ENCODE measurements at regions not wholly inside any gene's neighbourhood (a gene's known extent, or its start where the extent isn't known, plus 50 kb on each side); places are given as distances from the start of the nearest gene placed in this dataset.

DNA sequence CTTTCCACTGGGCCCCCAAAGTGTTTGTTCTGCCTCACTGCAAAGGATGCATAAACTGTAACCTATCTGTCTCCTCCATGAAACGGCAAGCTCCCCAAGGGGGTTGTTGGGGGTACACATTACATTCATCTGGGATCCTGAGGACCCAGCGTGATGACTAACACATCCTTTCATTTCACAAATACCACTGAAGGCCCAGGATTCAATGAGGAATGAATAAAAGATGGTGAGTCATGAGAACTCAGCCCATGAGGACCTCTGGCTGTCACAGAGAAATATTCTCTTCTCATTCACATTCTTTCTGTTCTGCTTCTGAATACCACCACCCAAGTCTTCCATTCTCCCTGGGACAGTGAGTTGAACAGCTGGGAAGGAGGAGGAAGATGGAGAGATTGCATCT, 149.8 kb downstream of the RBFOX3 start:
- no peak overlapping the region for H3K4me3 ChIP-seq (ENCODE audit: low read depth in 1 of 2, low read length in 2 of 2)
- H3K4me2 ChIP-seq (ENCODE audit: insufficient read depth, low read length) = no peak overlapping the region
- H4K20me1 ChIP-seq (ENCODE audit: insufficient read depth, low read length) = no peaks in the 10 kb centered on the region; the same call in 1 of the 2 replicates
- no peak overlapping the region for H3K9ac ChIP-seq (ENCODE audit: low read depth, low read length)
- H2AFZ ChIP-seq (ENCODE audit: low read depth, low read length) = no peak overlapping the region
- no peak for ATAC-seq (ENCODE audit: insufficient read depth, low read depth)
- peaks cover 4% of the 10 kb centered on the region for H3K27me3 ChIP-seq (ENCODE audit: insufficient read depth, low read length, poor library complexity)
- H3K36me3 ChIP-seq (ENCODE audit: insufficient read depth, low read length) = no peaks in the 10 kb centered on the region
- no peaks in the 10 kb centered on the region for H3K79me2 ChIP-seq (ENCODE audit: insufficient read depth, low read length)
- H3K27ac ChIP-seq (ENCODE audit: low read length) = no peak overlapping the region
- no peaks in the 10 kb centered on the region for H3K9me3 ChIP-seq (ENCODE audit: insufficient read depth, low read length, severe bottlenecking)
- DNase-seq = no peak
- TF ChIP-seq EZH2 (IDR thresholded peaks at IDR 0.05; ENCODE audit: borderline replicate concordance, low read depth, low read length, severe bottlenecking) = no peak
- TF ChIP-seq, protein P1, sequence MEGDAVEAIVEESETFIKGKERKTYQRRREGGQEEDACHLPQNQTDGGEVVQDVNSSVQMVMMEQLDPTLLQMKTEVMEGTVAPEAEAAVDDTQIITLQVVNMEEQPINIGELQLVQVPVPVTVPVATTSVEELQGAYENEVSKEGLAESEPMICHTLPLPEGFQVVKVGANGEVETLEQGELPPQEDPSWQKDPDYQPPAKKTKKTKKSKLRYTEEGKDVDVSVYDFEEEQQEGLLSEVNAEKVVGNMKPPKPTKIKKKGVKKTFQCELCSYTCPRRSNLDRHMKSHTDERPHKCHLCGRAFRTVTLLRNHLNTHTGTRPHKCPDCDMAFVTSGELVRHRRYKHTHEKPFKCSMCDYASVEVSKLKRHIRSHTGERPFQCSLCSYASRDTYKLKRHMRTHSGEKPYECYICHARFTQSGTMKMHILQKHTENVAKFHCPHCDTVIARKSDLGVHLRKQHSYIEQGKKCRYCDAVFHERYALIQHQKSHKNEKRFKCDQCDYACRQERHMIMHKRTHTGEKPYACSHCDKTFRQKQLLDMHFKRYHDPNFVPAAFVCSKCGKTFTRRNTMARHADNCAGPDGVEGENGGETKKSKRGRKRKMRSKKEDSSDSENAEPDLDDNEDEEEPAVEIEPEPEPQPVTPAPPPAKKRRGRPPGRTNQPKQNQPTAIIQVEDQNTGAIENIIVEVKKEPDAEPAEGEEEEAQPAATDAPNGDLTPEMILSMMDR (IDR thresholded peaks at IDR 0.05; ENCODE audit: borderline replicate concordance, extremely low read depth, low read length, poor library complexity, severe bottlenecking) = no peak
- H3K4me1 ChIP-seq (ENCODE audit: insufficient read depth, low read length) = no peaks in the 10 kb centered on the region

DNA sequence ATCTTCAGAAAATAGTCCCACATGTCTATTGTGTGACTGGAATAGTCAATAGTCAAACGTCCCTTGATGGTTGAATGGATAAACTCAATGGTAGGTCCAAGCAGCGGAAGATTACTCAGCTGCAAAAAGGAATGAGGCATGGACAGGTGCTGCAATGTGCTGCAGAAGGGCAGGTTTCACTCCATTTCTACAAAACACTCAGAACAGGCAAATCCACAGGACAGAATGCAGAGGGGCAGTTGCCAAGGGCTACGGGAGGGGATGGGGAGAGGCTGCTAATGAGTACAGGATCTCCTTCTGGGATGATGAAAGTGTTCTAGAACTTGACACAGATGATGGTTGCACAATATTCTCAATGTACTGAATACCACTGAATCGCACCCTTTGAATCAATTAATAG, 151.0 kb downstream of the RBFOX3 start:
- TF ChIP-seq, protein P1 (IDR thresholded peaks at IDR 0.05; ENCODE audit: borderline replicate concordance, extremely low read depth, low read length, poor library complexity, severe bottlenecking) = no peak
- TF ChIP-seq EZH2 (IDR thresholded peaks at IDR 0.05; ENCODE audit: borderline replicate concordance, low read depth, low read length, severe bottlenecking) = no peak

DNA sequence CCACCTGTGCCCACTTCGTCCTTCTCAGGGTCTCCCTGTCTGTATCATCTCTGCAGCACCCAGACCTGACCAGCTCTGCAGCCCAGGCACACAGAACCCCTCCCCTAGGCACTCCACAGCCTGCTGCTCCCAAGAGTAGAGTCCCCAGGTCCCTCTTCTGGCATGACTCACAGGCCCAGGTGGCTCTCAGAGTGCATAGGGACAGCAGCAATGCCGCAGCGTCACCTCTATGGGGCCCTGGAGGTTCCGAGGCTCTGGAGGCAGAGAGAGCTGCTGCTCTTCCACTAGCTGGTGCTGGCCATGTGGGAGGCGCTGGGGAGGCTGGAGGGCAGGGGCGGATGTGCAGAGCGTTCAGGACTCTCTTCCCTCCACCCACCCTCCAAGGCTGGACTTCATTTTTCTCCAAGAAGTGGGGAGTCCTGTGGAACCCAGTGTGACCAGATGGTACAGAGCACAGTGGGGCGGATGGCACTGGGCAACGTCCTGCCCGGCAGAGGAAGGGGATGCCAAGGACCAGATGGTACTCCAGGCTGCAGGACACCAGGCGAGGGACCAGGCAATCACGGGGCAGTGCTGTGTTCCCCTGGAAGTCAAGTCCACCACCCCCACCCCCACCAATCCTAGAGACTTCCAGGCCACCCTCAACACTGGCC, 151.7 kb downstream of the RBFOX3 start:
- Histone ChIP-seq H3K27ac (ENCODE audit: low read length) (no peak overlapping the region), H3K36me3 (ENCODE audit: insufficient read depth, low read length) (no peaks in the 10 kb centered on the region), H3K27me3 (ENCODE audit: insufficient read depth, low read length, poor library complexity) (peaks cover 9% of the 10 kb centered on the region), H3K79me2 (ENCODE audit: insufficient read depth, low read length) (no peaks in the 10 kb centered on the region), H3K9me3 (ENCODE audit: insufficient read depth, low read length, severe bottlenecking) (no peaks in the 10 kb centered on the region), H3K4me2 (ENCODE audit: insufficient read depth, low read length) (no peak overlapping the region), H3K4me3 (ENCODE audit: low read depth in 1 of 2, low read length in 2 of 2) (no peak overlapping the region), H3K9ac (ENCODE audit: low read depth, low read length) (no peak overlapping the region), H2AFZ (ENCODE audit: low read depth, low read length) (no peak overlapping the region), H4K20me1 (ENCODE audit: insufficient read depth, low read length) (no peaks in the 10 kb centered on the region; the same call in 1 of the 2 replicates), H3K4me1 (ENCODE audit: insufficient read depth, low read length) (no peaks in the 10 kb centered on the region)
- ATAC-seq (ENCODE audit: insufficient read depth, low read depth) = no peak
- TF ChIP-seq, protein P1 (IDR thresholded peaks at IDR 0.05; ENCODE audit: borderline replicate concordance, extremely low read depth, low read length, poor library complexity, severe bottlenecking) = no peak
- TF ChIP-seq EZH2 (IDR thresholded peaks at IDR 0.05; ENCODE audit: borderline replicate concordance, low read depth, low read length, severe bottlenecking) = no peak
- no peak for DNase-seq

More for the DNA sequence above, 151.0 kb downstream of the RBFOX3 start:
- Histone ChIP-seq H3K4me3 (ENCODE audit: low read depth in 1 of 2, low read length in 2 of 2) (no peak overlapping the region), H3K27ac (ENCODE audit: low read length) (no peak overlapping the region), H3K36me3 (ENCODE audit: insufficient read depth, low read length) (no peaks in the 10 kb centered on the region), H3K79me2 (ENCODE audit: insufficient read depth, low read length) (no peaks in the 10 kb centered on the region), H3K9ac (ENCODE audit: low read depth, low read length) (no peak overlapping the region), H4K20me1 (ENCODE audit: insufficient read depth, low read length) (no peaks in the 10 kb centered on the region; the same call in 1 of the 2 replicates), H3K9me3 (ENCODE audit: insufficient read depth, low read length, severe bottlenecking) (no peaks in the 10 kb centered on the region), H3K4me2 (ENCODE audit: insufficient read depth, low read length) (no peak overlapping the region), H2AFZ (ENCODE audit: low read depth, low read length) (no peak overlapping the region), H3K4me1 (ENCODE audit: insufficient read depth, low read length) (no peaks in the 10 kb centered on the region), H3K27me3 (ENCODE audit: insufficient read depth, low read length, poor library complexity) (peaks cover 9% of the 10 kb centered on the region)
- ATAC-seq (ENCODE audit: insufficient read depth, low read depth) (no peak), DNase-seq (no peak)

Measured in DND-41 (cell line).